ENCODE measurements at regions not wholly inside any gene's neighbourhood (a gene's known extent, or its start where the extent isn't known, plus 50 kb on each side); places are given as distances from the start of the nearest gene placed in this dataset.
"Not testable (repeated sequence)": the region's sequence is repeated elsewhere in the genome, so short reads cannot be mapped to it uniquely, and the experiment has no call there.

GRCh38 chr15:38746211-38746610 is 181.6 kb upstream of the RASGRP1 start:
- in situ Hi-C loops (cut with HindIII; ENCODE audit: low pct_unique_long_range_greater_than_20kb, low sequenced_read_pairs) = no loop called here
- no peak for DNase-seq (ENCODE audit: low read depth in 1 of 2, low spot score in 1 of 2)
- no peak for TF ChIP-seq JUND (IDR thresholded peaks at IDR 0.05; ENCODE audit: low read depth)

DNA sequence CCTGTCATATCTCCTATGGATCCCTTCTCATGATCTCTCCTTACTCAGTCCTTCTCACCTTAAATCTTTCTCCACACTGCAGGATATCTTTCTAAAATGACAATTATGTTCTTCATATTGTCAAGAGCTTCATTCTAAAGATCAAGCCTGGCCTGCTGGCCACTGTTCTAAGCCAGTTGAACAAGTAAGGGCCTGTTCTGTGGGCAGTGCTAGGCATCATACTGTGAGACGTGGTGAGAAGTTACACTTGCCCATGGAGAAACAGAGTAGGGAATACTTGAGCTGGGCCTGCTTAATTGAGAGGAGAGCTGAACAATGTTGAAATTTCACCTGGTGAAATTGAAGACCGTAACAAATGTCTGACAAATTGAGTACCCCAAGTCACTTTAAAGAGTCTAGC is 184.1 kb upstream of the RASGRP1 start:
- no peak for DNase-seq (ENCODE audit: low read depth in 1 of 2, low spot score in 1 of 2)
- in situ Hi-C loops (cut with HindIII; ENCODE audit: low pct_unique_long_range_greater_than_20kb, low sequenced_read_pairs) = no loop called here
- no peak for TF ChIP-seq JUND (IDR thresholded peaks at IDR 0.05; ENCODE audit: low read depth)

DNA sequence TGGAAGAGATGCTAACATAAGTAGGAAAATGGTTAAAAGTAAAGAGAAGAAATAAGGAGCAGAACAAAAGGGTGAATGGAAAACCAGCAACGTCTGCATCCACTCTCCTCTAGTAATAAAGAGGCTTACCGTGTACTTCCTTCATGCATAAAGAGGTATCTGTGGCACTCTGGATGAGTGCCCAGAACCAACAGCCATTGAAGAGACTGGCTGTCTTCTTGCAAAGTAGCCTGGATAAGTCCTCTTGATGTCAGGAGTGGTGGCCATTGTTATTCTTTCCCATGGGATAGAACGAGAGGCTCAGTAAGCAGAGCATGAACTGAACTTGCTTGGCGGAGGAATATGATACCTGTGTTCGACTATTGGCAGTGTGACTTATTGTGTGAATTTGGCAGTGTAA is 186.2 kb upstream of the RASGRP1 start:
- DNase-seq (ENCODE audit: low read depth in 1 of 2, low spot score in 1 of 2) = no peak
- in situ Hi-C loops (cut with HindIII; ENCODE audit: low pct_unique_long_range_greater_than_20kb, low sequenced_read_pairs) = no loop called here
- TF ChIP-seq JUND (IDR thresholded peaks at IDR 0.05; ENCODE audit: low read depth) = no peak

DNA sequence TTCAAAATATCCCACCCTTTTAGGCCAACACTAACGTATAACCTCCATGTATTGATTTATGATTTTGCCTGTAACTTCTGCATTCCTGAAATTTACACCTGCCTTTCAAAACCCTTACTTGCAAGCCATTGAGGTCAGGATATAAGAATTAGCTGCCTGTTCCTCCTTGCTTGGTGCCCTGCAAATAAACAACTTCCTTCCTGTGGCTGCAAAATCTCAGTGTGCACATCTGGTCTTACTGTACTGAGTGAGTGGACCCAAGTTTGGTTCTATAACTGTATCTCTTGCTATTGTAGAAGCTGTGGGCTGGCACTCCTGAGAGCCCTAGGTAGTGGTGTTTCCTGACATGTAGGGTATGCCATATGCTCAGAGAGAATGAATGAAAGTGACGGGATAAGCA is 191.1 kb upstream of the RASGRP1 start:
- no peak for DNase-seq (ENCODE audit: low read depth in 1 of 2, low spot score in 1 of 2)
- TF ChIP-seq JUND (IDR thresholded peaks at IDR 0.05; ENCODE audit: low read depth) = no peak
- in situ Hi-C loops (cut with HindIII; ENCODE audit: low pct_unique_long_range_greater_than_20kb, low sequenced_read_pairs) = no loop called here

DNA sequence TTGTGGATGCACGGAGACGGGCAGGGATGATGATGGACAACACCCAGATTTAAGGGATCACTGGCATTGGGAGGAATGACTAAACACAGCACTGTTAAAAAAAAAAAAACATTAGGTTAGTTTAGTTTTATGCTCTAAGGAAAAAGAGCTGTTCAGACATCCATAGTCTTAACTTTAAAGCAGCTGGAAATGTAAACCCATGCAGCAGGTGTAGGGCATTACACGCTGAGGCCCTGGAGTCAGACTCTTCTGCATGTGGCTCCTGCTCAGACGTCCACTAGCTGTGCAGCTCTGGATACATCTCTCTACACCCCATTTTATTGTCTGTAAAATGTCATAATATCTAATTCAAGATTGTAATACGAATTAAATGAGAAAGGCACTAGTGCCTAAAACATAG is 191.8 kb upstream of the RASGRP1 start:
- in situ Hi-C loops (cut with HindIII; ENCODE audit: low pct_unique_long_range_greater_than_20kb, low sequenced_read_pairs) = no loop called here
- no peak for DNase-seq (ENCODE audit: low read depth in 1 of 2, low spot score in 1 of 2)
- TF ChIP-seq JUND (IDR thresholded peaks at IDR 0.05; ENCODE audit: low read depth) = no peak

DNA sequence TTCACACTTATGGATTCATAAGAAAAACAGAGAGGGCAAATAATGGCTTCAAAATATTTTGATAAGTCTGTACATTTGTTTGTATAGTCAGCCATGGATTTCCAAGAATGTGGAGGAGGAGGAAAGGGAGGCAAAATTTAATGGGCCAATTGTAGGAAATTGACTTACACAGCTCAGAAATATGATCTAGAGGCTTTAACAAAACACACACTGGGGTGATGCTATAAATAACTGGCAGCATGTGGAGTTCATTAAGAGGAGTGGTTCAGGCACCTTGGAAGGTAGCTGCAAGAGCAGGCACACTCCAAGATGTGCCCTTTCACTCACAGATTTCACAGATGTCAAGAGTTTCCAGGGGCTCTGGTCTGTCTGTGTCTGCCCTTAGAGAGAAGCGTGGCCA is 193.4 kb upstream of the RASGRP1 start:
- TF ChIP-seq JUND (IDR thresholded peaks at IDR 0.05; ENCODE audit: low read depth) = no peak
- DNase-seq (ENCODE audit: low read depth in 1 of 2, low spot score in 1 of 2) = peak in 1 of 2 experiments; percentile 34
- in situ Hi-C loops (cut with HindIII; ENCODE audit: low pct_unique_long_range_greater_than_20kb, low sequenced_read_pairs) = no loop called here

DNA sequence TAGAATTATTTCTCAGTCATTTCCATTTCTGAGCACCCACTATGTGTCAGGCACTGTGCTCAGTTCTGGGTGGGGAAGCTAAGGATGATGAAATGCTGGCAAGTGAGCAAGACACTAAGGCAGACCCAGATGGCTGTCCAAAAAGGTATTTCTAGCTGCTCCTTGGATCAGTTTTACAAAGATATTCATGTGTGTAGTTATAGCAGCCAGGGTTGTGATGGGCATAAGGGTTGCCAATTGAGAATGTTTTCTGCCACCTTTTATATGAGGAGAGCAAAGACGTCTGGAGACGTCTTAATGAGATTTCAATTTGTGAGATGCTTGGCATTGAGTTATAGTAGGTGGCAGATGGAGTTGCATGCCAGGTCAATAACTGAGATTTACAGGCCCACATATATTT is 197.1 kb upstream of the RASGRP1 start:
- in situ Hi-C loops (cut with HindIII; ENCODE audit: low pct_unique_long_range_greater_than_20kb, low sequenced_read_pairs) = no loop called here
- TF ChIP-seq JUND (IDR thresholded peaks at IDR 0.05; ENCODE audit: low read depth) = no peak

GRCh38 chr15:38768970-38769369 is 204.4 kb upstream of the RASGRP1 start:
- peak in 1 of 2 experiments; percentile 36 for DNase-seq (ENCODE audit: low read depth in 1 of 2, low spot score in 1 of 2)
- TF ChIP-seq JUND (IDR thresholded peaks at IDR 0.05; ENCODE audit: low read depth) = no peak
- in situ Hi-C loops (cut with HindIII; ENCODE audit: low pct_unique_long_range_greater_than_20kb, low sequenced_read_pairs) = no loop called here

More for the DNA sequence above, 197.1 kb upstream of the RASGRP1 start:
- no peak for DNase-seq (ENCODE audit: low read depth in 1 of 2, low spot score in 1 of 2)

DNA sequence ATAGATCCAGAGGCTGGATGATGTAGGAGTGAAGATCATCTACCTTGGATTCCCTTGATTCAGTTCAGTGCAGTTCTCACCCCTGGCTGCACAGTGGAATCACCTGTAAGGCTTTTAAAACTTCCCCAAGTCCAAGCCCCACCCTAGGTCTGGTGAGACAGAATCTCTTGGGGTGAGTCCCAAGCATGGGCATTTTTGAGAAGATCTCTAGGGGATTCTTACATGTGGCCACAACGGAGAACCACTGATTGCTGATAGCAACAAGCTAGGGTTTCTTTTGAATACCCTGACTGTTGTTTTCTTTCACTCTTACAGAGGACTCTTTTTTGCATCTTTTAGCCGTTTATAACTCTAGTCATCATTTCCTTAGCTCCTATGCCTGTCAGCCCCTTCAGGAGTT is 204.9 kb upstream of the RASGRP1 start:
- in situ Hi-C loops (cut with HindIII; ENCODE audit: low pct_unique_long_range_greater_than_20kb, low sequenced_read_pairs) = no loop called here
- TF ChIP-seq JUND (IDR thresholded peaks at IDR 0.05; ENCODE audit: low read depth) = no peak
- no peak for DNase-seq (ENCODE audit: low read depth in 1 of 2, low spot score in 1 of 2)

GRCh38 chr15:38774076-38774475 is 209.5 kb upstream of the RASGRP1 start:
- DNase-seq (ENCODE audit: low read depth in 1 of 2, low spot score in 1 of 2); in situ Hi-C loops (cut with HindIII; ENCODE audit: low pct_unique_long_range_greater_than_20kb, low sequenced_read_pairs): not testable (repeated sequence)

DNA sequence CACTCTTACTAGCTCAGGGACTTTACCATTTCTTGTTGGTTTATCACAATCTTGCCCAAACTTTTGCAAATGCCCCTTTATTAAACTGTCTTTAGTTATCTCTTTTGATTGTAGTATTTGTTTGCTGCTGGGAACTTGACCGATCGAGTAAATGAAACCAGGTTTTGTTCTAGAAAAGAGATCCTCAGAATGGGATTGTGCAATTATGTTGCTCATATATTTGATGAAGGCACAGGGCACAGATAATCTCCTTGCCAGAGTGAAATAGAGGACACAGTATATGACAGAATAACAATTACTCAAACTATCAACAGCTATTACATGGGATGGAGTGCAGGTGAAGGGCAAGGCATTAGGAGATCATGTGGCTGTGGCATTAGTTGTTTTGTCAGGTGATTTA is 216.6 kb upstream of the RASGRP1 start:
- no peak for TF ChIP-seq JUND (IDR thresholded peaks at IDR 0.05; ENCODE audit: low read depth)
- in situ Hi-C loops (cut with HindIII; ENCODE audit: low pct_unique_long_range_greater_than_20kb, low sequenced_read_pairs) = no loop called here
- DNase-seq (ENCODE audit: low read depth in 1 of 2, low spot score in 1 of 2) = no peak

- TF ChIP-seq JUND (IDR thresholded peaks at IDR 0.05; ENCODE audit: low read depth) = no peak
- no peak for DNase-seq (ENCODE audit: low read depth in 1 of 2, low spot score in 1 of 2)
- in situ Hi-C loops (cut with HindIII; ENCODE audit: low pct_unique_long_range_greater_than_20kb, low sequenced_read_pairs) = no loop called here
Observed at GRCh38 chr15:38782156-38782555, 217.5 kb upstream of the RASGRP1 start.

DNA sequence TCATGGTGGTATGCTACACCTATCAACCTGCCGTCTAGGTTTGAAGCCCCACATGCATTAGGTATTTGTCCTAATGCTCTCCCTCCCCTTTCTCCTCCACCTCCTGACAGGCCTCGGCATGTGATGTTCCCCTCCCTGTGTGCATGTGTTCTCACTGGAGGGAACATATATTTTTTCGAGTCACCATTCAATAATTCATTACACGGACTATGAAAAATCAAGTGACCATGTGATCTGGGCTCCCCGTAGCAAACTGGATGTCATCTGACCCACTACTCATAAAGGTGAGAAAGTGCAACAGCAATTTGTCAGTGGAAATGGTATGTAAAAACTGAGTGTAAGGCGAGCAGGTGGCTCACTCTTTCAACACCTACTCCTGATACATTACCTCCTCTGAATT is 224.3 kb upstream of the RASGRP1 start:
- no peak for TF ChIP-seq JUND (IDR thresholded peaks at IDR 0.05; ENCODE audit: low read depth)
- DNase-seq (ENCODE audit: low read depth in 1 of 2, low spot score in 1 of 2) = no peak
- in situ Hi-C loops (cut with HindIII; ENCODE audit: low pct_unique_long_range_greater_than_20kb, low sequenced_read_pairs) = no loop called here

DNA sequence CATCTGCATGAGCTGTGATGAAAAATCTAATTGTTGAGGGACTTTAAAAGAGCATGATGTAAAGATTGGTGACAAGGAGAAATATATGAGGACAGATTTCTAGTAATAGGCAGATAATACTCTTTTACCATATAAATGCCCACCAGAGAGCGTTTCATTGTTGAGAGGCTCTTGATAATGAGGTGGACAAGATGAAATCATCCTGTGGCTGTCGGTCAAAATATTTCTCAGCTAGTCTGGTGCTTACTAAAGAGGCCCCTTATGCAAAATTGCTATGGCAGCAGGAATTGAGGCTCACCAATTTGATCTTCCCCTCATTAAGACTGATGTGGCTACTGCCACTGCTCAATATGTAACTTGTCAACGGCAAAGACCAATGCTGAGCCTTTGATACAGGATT is 225.0 kb upstream of the RASGRP1 start:
- no peak for TF ChIP-seq JUND (IDR thresholded peaks at IDR 0.05; ENCODE audit: low read depth)
- DNase-seq (ENCODE audit: low read depth in 1 of 2, low spot score in 1 of 2) = no peak
- in situ Hi-C loops (cut with HindIII; ENCODE audit: low pct_unique_long_range_greater_than_20kb, low sequenced_read_pairs) = no loop called here
